Heart left ventricle (tissue), 13 donors: ENCODE measurements at regions not wholly inside any gene's neighbourhood (a gene's known extent, or its start where the extent isn't known, plus 50 kb on each side); places are given as distances from the start of the nearest gene placed in this dataset.

ENCODE experiments used
- POLR2A ChIP-seq, 2 donors: fragments of 450-650 bp; IDR thresholded peaks; one replicate each; pipeline ENCODE4 v1.6.1; 2017; ENCODE audit warnings: antibody characterized with exemption in 2 of 2, mild to moderate bottlenecking in 2 of 2, moderate library complexity in 2 of 2
- TF ChIP-seq, protein P1 (sequence below), 12 donors: fragments of 200-600 bp; sonication (generic) in 4 of 12; IDR thresholded peaks; one replicate each; pipeline versions ENCODE4 v1.5.0 to v1.8.0; 2018 to 2022; ENCODE audit warnings: antibody characterized with exemption in 12 of 12, mild to moderate bottlenecking in 5 of 12
- donor health status: ischemic (EF 13 %, LVEDD 7.1; RV severe dilation, severe dysfunction).
- donor health status: DM: no; HTN: yes; CAD: no.
- donor health status: DM: no; HTN: no; CAD: no.
- donor health status: ischemic (EF 25% LVEDD 6.9; RV normal size, moderate dysfunction).
- donor health status: ischemic (EF 25% LVEDD 5.7; RV mildly dilated, moderate dysfunction).
- donor health status: ischemic (EF 35%, LVEDD 5.7; RV mildly dilated, moderate dysfunction).
- donor health status: nonischemic (EF 11% LVEDD 7.7; RV severe dilation, severe dysfunction).
- donor health status: DM: yes; HTN: yes; CAD: no.
- donor health status: PGD.
- donor health status: ischemic (EF 29% LVEDD 5.4; RV normal size, mild dysfunction).
- donor health status: nonischemic (EF 23%, LVEDD 6.1; RV moderate dilation, normal function).

DNA sequence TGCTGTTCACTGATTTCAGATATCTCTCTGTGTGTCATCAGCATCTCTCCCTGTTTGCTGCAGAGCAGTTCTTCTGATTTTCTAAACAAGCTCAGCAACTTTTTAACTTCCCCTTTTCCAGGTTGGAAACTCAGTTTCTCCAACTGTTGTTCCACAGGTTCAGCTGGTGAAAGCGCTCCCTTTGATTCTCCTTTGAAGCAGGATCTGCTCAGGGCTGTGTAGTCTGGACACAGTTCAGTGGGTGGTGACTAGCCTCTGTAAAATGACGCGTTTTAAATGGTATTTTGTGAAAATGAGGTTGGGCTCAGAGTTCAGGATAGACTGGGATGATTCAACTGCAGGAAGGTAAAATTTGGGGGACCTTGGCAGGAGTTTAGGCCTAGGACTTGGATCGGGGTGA, 106.3 kb downstream of the TRIM43 start:
- no peak for TF ChIP-seq POLR2A (IDR thresholded peaks at IDR 0.05)
- TF ChIP-seq, protein P1, sequence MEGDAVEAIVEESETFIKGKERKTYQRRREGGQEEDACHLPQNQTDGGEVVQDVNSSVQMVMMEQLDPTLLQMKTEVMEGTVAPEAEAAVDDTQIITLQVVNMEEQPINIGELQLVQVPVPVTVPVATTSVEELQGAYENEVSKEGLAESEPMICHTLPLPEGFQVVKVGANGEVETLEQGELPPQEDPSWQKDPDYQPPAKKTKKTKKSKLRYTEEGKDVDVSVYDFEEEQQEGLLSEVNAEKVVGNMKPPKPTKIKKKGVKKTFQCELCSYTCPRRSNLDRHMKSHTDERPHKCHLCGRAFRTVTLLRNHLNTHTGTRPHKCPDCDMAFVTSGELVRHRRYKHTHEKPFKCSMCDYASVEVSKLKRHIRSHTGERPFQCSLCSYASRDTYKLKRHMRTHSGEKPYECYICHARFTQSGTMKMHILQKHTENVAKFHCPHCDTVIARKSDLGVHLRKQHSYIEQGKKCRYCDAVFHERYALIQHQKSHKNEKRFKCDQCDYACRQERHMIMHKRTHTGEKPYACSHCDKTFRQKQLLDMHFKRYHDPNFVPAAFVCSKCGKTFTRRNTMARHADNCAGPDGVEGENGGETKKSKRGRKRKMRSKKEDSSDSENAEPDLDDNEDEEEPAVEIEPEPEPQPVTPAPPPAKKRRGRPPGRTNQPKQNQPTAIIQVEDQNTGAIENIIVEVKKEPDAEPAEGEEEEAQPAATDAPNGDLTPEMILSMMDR (IDR thresholded peaks at IDR 0.05), result no peak
